Motor neuron (in vitro differentiated cells): ENCODE measurements at regions not wholly inside any gene's neighbourhood (a gene's known extent, or its start where the extent isn't known, plus 50 kb on each side); places are given as distances from the start of the nearest gene placed in this dataset.

Experiments used
- ATAC-seq, 8 experiments: fragments of 200-7000 bp; cut with Tn5 transposase; replicated peaks in 6 of 8; 2 replicates each; pipeline ENCODE4 v1.8.0; 2021; ENCODE audit warnings: mild to moderate bottlenecking in 8 of 8, moderate library complexity in 8 of 8
- H3K27ac ChIP-seq, 2 donors: fragments of 250-450 bp; sonication (Bioruptor Pico); 2 replicates each; pipeline ENCODE4 v1.9.0; 2021; ENCODE audit warnings: antibody characterized with exemption in 2 of 2, mild to moderate bottlenecking in 2 of 2, moderate library complexity in 1 of 2
- H3K4me1 ChIP-seq, 2 donors: fragments of 250-450 bp; sonication (Bioruptor Pico); replicated peaks in 1 of 2; 2 replicates each; pipeline ENCODE4 v1.6.1; 2021; ENCODE audit warnings: antibody characterized with exemption in 2 of 2, mild to moderate bottlenecking in 2 of 2, moderate library complexity in 1 of 2
- H3K4me3 ChIP-seq, 5 donors: fragments of 250-450 bp; sonication (Bioruptor Pico); 2 replicates each; pipeline ENCODE4 v1.9.0; 2021; ENCODE audit warnings: antibody characterized with exemption in 5 of 5, mild to moderate bottlenecking in 5 of 5, moderate library complexity in 4 of 5
- WGBS, 10 experiments: fragments of 450-650 bp; shearing (Covaris generic); methylation state at CpG; one replicate each; pipeline ENCODE4 v1.0.0; 2022; 5-methylcytosine and 5-hydroxymethylcytosine counted together
- in situ Hi-C, 9 experiments: fragments of 400-800 bp; cut with MboI; loops; one replicate each; pipeline ENCODE4 v1.15.0; 2021; ENCODE audit warnings: low sequenced_read_pairs in 9 of 9, low pct_unique_long_range_greater_than_20kb in 2 of 9; ENCODE audit not compliant: unreplicated experiment in 9 of 9

- H3K4me1 ChIP-seq, result no peaks in the 10 kb centered on the region
- H3K27ac ChIP-seq, result no peak overlapping the region
- 40 to 100% (median 71%) methylated on average over 1 to 4 of the region's 5 CpGs; no CpG with 5 or more reads in 3 of the 10 experiments for WGBS, 10 experiments
- in situ Hi-C loops, result no loop called here
- ATAC-seq, result peak in 1 of 8 experiments; percentile 66
- no peak overlapping the region for H3K4me3 ChIP-seq
Observed at GRCh38 chr3:147915057-147915456, 505.9 kb downstream of the ZIC1 start.

- in situ Hi-C loops, result no loop called here
- H3K4me1 ChIP-seq, result no peaks in the 10 kb centered on the region
- no peak overlapping the region for H3K27ac ChIP-seq
- WGBS, 10 experiments, result 78 to 100% (median 94%) methylated on average over 2 to 4 of the region's 4 CpGs; no CpG with 5 or more reads in 2 of the 10 experiments
- no peak for ATAC-seq
- no peak overlapping the region for H3K4me3 ChIP-seq
Observed at GRCh38 chr3:147919496-147919895, 510.3 kb downstream of the ZIC1 start.

GRCh38 chr3:147921051-147921450 is 511.9 kb downstream of the ZIC1 start:
- no peak overlapping the region for H3K27ac ChIP-seq
- no peak overlapping the region for H3K4me3 ChIP-seq
- WGBS, 10 experiments, result 8 to 94% (median 80%) methylated on average over 2 of the region's 2 CpGs; no CpG with 5 or more reads in 2 of the 10 experiments
- in situ Hi-C loops, result no loop called here
- no peaks in the 10 kb centered on the region for H3K4me1 ChIP-seq
- ATAC-seq, result no peak

- no peak for ATAC-seq
- peaks cover 0 to under 1% of the 10 kb centered on the region in 2 donors for H3K4me1 ChIP-seq
- H3K27ac ChIP-seq, result no peak overlapping the region
- H3K4me3 ChIP-seq, result no peak overlapping the region
- in situ Hi-C loops, result no loop called here
- WGBS, 10 experiments, result 14 to 60% methylated on average over 1 of the region's 1 CpG; no CpG with 5 or more reads in 8 of the 10 experiments
Observed at GRCh38 chr3:147924755-147925154, 515.6 kb downstream of the ZIC1 start.

- Histone ChIP-seq H3K4me3 (no peak overlapping the region), H3K4me1 (peaks cover 0 to 4% of the 10 kb centered on the region in 2 donors), H3K27ac (no peak overlapping the region)
- no peak for ATAC-seq
- in situ Hi-C loops, result no loop called here
Observed at GRCh38 chr3:147925272-147925671, 516.1 kb downstream of the ZIC1 start.

GRCh38 chr3:147930232-147930807 is 521.2 kb downstream of the ZIC1 start:
- in situ Hi-C loops, result no loop called here
- H3K4me1 ChIP-seq, result peaks cover 3 to 28% of the 10 kb centered on the region in 2 donors
- ATAC-seq, result peak in 7 of 8 experiments; percentile 32 to 88 (median 77)
- no peak overlapping the region for H3K27ac ChIP-seq
- WGBS, 10 experiments, result 0 to 97% (median 18%) methylated on average over 1 to 4 of the region's 4 CpGs
- H3K4me3 ChIP-seq, result no peak overlapping the region

GRCh38 chr3:147934451-147935180 is 525.5 kb downstream of the ZIC1 start:
- ATAC-seq, result peak in 5 of 8 experiments; percentile 23 to 77 (median 68)
- in situ Hi-C loops, result no loop called here
- no peak overlapping the region for H3K4me3 ChIP-seq
- peaks cover 7 to 37% of the 10 kb centered on the region in 2 donors for H3K4me1 ChIP-seq
- WGBS, 10 experiments, result 31 to 100% (median 58%) methylated on average over 1 to 4 of the region's 4 CpGs
- H3K27ac ChIP-seq, result no peak overlapping the region

DNA sequence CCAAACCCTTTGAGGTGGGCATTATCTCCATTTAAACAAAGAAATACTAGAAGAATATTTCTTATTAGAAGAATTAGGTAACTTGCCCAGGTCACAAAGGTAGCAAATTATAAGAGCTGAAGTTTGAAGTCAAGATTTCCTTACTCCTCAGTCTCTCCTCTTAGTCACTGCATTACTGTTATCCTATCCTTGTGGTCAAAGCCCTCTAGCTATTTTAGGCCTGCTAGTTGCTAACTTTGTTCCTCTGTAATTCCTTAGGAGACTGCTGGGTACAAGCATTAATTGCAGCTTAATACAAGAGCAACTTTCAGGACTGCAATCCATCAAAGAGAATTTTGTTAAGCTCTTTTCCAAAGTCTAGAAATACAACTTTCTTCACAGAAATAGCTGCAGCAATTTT is 528.2 kb downstream of the ZIC1 start:
- Histone ChIP-seq H3K4me1 (peaks cover 11 to 37% of the 10 kb centered on the region in 2 donors), H3K4me3 (no peak overlapping the region), H3K27ac (no peak overlapping the region)
- no peak for ATAC-seq
- in situ Hi-C loops, result no loop called here

GRCh38 chr3:147937891-147938290 is 528.7 kb downstream of the ZIC1 start:
- whole genome bisulfite sequencing, 10 experiments, result 90 to 100% (median 98%) methylated on average over 1 to 2 of the region's 2 CpGs; no CpG with 5 or more reads in 2 of the 10 experiments
- no peak for ATAC-seq

GRCh38 chr3:147939425-147939824 is 530.3 kb downstream of the ZIC1 start:
- 49 to 85% (median 68%) methylated on average over 1 to 2 of the region's 2 CpGs; no CpG with 5 or more reads in 2 of the 10 experiments for WGBS, 10 experiments
- Histone ChIP-seq H3K27ac (no peak overlapping the region), H3K4me1 (peaks cover 14 to 34% of the 10 kb centered on the region in 2 donors), H3K4me3 (peak overlapping the region in 2 of 5 donors; percentile 24 to 28)
- no peak for ATAC-seq
- in situ Hi-C loops, result no loop called here

More at GRCh38 chr3:147937891-147938290, 528.7 kb downstream of the ZIC1 start:
- in situ Hi-C loops, result no loop called here
- H3K4me1 ChIP-seq, result peaks cover 11 to 37% of the 10 kb centered on the region in 2 donors
- H3K4me3 ChIP-seq, result no peak overlapping the region
- H3K27ac ChIP-seq, result no peak overlapping the region

DNA sequence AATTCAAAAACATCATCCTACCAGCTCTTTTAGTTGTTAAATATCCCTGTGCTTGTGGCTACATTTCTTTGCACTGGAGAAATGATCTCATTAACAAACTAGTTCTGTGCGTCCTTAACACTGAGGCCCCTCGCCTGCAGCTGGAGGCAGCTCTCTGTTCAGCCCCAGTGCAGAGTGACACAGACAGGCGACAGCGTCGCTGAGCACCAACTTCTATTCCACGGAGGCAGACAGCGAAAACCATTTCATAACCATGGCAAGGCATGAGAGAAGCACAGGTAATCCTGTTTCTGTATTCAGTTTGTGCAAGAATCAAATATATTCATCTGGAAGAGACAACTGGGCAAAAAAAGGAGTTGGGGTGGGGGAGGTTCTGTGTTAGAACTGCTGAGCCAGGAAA is 530.7 kb downstream of the ZIC1 start:
- ATAC-seq, result peak in 5 of 8 experiments; percentile 85 to 95 (median 94)
- H3K27ac ChIP-seq, result no peak overlapping the region
- WGBS, 10 experiments, result 0 to 60% (median 20%) methylated on average over 2 to 7 of the region's 7 CpGs; no CpG with 5 or more reads in 3 of the 10 experiments
- H3K4me3 ChIP-seq, result peak overlapping the region; percentile 13 to 28 (median 24)
- in situ Hi-C loops, result no loop called here
- peaks cover 11 to 31% of the 10 kb centered on the region in 2 donors for H3K4me1 ChIP-seq

DNA sequence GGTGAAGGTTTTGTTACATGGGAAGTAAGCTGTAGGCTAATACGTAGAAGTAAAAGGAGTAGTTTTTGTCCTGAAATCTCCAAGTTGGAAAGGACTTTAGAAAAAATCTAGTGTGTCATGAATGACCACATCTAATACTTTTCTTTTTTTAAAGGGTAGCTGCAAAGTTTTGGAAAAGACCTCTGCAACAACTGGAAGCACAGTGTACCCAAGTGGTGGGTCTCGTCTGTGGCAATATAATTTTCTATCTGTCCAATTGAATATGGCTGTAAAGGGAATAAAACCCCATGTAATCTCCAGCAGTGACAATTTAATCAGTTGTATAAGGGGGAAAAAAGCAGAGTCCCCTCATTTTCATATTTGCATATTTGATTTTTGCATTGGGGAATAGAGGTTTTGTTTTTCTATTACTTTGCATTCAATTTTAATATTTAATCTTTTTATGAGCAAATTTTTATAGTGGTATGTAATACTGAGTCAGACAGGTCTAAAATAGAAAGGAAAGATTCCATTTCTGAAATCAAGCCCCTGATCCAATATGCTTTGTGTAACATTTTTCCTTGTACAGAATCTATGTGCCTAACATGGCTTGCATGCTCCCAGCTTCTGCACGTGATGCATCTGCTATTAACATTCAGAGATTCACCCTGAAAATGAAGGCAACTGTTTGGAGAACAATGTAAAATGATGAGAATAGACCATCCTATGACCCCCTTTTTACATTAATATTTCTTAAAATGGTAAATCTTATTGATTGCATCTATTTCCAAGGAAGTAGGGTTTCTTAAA is 531.4 kb downstream of the ZIC1 start:
- Histone ChIP-seq H3K4me3 (no peak overlapping the region), H3K4me1 (peaks cover 11 to 27% of the 10 kb centered on the region in 2 donors), H3K27ac (no peak overlapping the region)
- ATAC-seq, result peak in 1 of 8 experiments; percentile 59
- in situ Hi-C loops, result no loop called here
- WGBS, 10 experiments, result 0 to 93% (median 51%) methylated on average over 1 to 3 of the region's 3 CpGs

DNA sequence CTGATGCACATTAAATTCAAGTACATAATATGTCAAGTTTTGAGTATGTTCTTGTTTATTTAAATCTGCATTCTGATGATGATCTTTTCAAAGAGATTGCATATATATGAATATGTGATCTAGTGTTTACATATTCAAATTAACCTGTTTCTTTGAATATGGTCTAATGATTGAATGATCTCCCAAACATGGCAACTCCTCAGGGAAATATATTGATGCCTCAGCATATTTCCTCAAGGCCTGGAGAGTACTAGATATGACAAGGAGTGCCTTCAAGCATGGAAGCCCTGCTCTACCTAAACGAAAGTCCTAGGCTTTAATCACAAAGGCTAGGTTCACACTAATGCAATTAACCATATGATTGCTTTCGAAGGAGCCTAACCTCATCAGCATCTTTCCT is 532.8 kb downstream of the ZIC1 start:
- Histone ChIP-seq H3K27ac (no peak overlapping the region), H3K4me1 (peaks cover 11 to 27% of the 10 kb centered on the region in 2 donors), H3K4me3 (no peak overlapping the region)
- in situ Hi-C loops, result no loop called here
- WGBS, 10 experiments, result 6 to 80% (median 58%) methylated on average over 1 to 2 of the region's 2 CpGs; no CpG with 5 or more reads in 3 of the 10 experiments
- peak in 1 of 8 experiments; percentile 75 for ATAC-seq
